IPS-20b (cell line): ENCODE measurements at regions not wholly inside any gene's neighbourhood (a gene's known extent, or its start where the extent isn't known, plus 50 kb on each side); places are given as distances from the start of the nearest gene placed in this dataset.

ENCODE experiments used
- H3K27ac ChIP-seq: one replicate; pipeline ENCODE4 v1.5.1; 2013; ENCODE audit warnings: low read length
- H3K27me3 ChIP-seq: 2 replicates; pipeline ENCODE4 v1.6.1; 2013; ENCODE audit warnings: mild to moderate bottlenecking, low read length, inconsistent platforms; ENCODE audit not compliant: insufficient read depth
- H3K36me3 ChIP-seq: 2 replicates; pipeline ENCODE4 v1.6.1; 2013; ENCODE audit warnings: low read depth, mild to moderate bottlenecking, inconsistent platforms, low read length, moderate library complexity; ENCODE audit not compliant: insufficient read depth
- H3K4me1 ChIP-seq: 2 replicates; pipeline ENCODE4 v1.6.1; 2013; ENCODE audit warnings: mild to moderate bottlenecking, control low read depth, inconsistent platforms, low read length, moderate library complexity; ENCODE audit not compliant: insufficient read depth
- H3K4me3 ChIP-seq: 2 replicates; pipeline ENCODE4 v1.5.1; 2013; ENCODE audit warnings: mild to moderate bottlenecking, low read length, inconsistent platforms
- H3K9ac ChIP-seq: 2 replicates; pipeline ENCODE4 v1.6.1; 2013; ENCODE audit warnings: low read depth, mild to moderate bottlenecking, inconsistent platforms, low read length, moderate library complexity
- H3K9me3 ChIP-seq: 2 replicates; pipeline ENCODE4 v1.6.1; 2013; ENCODE audit warnings: mild to moderate bottlenecking, low read depth, low read length, inconsistent platforms; ENCODE audit not compliant: insufficient read depth

DNA sequence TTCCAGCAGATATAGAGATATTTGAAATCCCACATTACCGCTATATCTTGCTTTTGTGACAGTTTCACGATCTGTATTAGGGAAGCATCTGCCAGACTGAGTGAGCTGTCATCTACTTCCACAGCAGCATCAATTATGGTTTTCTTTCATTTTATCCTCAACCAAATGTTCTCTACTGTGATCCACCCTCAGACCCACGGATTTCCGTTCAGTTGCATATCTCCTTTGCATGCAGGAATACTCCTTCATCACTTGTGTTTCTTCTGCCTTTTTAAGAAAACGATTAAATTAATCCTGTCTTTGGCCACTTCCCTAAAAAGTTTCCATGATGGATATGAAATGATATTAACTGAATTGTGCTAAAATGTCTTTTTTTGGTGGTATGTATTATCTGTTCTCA lies 262.1 kb upstream of the ADGRB3 start:
- H3K27ac ChIP-seq, result no peak overlapping the region

DNA sequence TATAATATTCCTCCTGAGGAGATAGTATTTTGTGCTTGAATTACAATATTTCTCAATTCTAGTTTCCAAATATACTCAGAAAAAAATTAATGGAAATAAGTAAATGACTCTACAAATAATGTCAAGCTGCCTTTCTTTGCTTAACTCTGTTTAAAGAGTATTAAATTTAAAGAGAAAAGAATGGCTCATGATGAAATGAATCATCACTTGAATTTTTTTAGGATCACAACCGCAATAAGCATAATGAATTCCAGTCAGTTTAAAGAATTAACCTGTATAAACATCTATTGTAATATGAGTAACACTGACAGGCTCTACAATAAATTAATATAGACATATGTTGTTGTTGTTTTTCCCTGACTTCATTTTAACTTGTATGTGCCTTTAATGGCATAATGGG lies 266.2 kb upstream of the ADGRB3 start:
- Histone ChIP-seq H3K9me3 (no peaks in the 10 kb centered on the region), H3K27ac (no peak overlapping the region), H3K36me3 (no peaks in the 10 kb centered on the region), H3K4me1 (no peaks in the 10 kb centered on the region), H3K9ac (no peak overlapping the region), H3K27me3 (no peaks in the 10 kb centered on the region), H3K4me3 (no peak overlapping the region)

More for the DNA sequence above, 262.1 kb upstream of the ADGRB3 start:
- Histone ChIP-seq H3K9me3 (no peaks in the 10 kb centered on the region), H3K27me3 (no peaks in the 10 kb centered on the region), H3K4me3 (no peak overlapping the region), H3K9ac (no peak overlapping the region), H3K4me1 (no peaks in the 10 kb centered on the region), H3K36me3 (no peaks in the 10 kb centered on the region)

DNA sequence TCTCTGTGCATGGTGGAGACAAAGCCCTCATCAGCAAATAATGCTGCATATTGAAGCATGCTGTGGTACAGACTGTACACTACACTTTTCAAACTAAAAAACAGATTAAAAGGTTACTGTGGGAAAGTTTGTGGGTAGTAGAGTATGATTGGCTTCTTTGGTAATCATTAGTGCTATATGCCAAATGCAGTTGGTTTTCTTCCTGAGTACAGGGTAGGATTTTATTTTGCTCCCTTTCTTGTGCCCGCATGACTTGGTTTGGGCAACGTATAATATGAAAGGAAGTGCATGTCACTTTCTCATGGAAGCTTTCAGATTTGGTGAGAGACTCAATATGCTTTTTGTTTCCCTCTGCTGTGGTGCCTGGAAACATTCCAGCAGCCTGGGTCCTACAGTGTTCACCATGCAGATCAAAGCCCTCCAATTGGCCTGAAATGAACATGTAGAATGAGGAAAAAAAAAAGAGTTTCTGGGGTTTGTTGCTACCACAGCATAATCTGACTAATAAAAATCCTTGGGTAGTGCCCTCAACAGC lies 270.7 kb upstream of the ADGRB3 start:
- H3K27me3 ChIP-seq, result no peaks in the 10 kb centered on the region
- peaks cover 1% of the 10 kb centered on the region; the same call in 1 of the 2 replicates for H3K9me3 ChIP-seq
- H3K9ac ChIP-seq, result no peak overlapping the region
- no peaks in the 10 kb centered on the region for H3K4me1 ChIP-seq
- H3K36me3 ChIP-seq, result no peaks in the 10 kb centered on the region
- no peak overlapping the region for H3K27ac ChIP-seq
- H3K4me3 ChIP-seq, result no peak overlapping the region

DNA sequence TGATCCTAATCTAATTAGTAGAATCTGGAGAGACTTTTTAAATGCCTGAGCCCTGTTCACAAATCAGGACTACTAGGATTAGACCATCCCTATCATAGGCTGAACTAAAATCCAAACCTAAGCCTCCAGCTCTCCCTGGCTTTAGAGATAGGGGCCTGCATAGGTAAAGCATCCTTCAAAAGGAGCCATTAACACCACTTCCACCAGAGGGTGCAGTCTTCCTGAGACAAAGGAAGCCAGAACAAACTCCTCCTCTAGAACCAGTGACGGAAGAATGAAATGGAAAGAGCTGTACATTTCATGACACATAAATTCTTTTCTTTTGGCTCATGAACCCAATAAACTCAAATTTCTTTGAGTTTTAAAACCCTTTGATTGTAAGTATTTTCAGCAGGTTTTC lies 291.2 kb upstream of the ADGRB3 start:
- Histone ChIP-seq H3K27me3 (no peaks in the 10 kb centered on the region), H3K4me3 (no peak overlapping the region), H3K36me3 (no peaks in the 10 kb centered on the region)

DNA sequence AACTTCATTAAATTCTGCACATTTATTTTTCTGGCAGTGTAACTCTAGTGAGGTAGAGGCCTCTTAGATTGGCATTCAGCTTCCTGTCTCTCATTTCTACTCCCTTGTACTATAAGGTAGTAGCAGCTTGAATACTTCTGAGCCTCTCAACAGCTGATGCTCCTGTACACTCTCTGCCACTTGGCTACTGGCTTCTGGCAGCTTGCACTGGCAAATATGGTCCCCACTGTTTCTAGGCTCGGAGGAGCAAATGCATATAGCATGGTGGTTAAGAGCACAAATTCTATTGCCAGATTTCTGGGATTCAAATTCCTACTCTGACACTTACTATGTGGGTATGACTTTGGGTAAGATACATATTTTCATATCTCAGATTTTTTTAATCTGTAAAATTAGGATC lies 292.8 kb upstream of the ADGRB3 start:
- H3K9ac ChIP-seq, result no peak overlapping the region
- H3K36me3 ChIP-seq, result no peaks in the 10 kb centered on the region

More for the DNA sequence above, 291.2 kb upstream of the ADGRB3 start:
- no peaks in the 10 kb centered on the region for H3K4me1 ChIP-seq
- no peak overlapping the region for H3K9ac ChIP-seq
- H3K27ac ChIP-seq, result no peak overlapping the region
- no peaks in the 10 kb centered on the region for H3K9me3 ChIP-seq

DNA sequence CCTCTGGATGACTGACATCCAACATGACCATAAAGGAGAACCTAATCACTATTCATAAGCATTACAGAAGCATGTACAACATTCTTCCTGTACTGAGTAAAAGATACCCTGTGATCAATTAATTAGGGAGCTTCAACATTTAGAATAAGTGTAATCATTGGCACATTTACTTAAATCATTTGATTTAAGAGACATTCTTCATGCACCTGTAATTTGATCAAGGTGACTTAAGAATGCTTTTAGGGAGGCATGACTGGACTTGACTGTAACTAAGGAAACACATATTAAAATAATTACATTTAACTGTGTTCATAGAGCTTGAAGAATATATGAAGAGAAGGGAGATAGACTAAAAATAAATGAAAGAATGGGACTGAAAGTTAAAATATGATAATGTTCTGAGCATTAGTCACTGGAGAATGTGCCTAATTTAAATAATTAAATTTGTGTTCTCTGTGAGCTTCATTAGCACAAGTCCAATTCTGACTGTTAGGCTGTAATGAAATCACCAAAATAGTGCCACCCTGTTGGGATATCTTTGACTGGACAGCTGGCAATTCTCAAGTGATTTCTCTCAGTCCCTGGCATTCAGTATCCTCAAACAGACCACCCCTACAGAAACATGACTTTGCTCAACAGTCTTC lies 295.5 kb upstream of the ADGRB3 start:
- no peaks in the 10 kb centered on the region for H3K9me3 ChIP-seq
- H3K36me3 ChIP-seq, result no peaks in the 10 kb centered on the region
- H3K9ac ChIP-seq, result no peak overlapping the region
- no peaks in the 10 kb centered on the region for H3K4me1 ChIP-seq
- no peaks in the 10 kb centered on the region for H3K27me3 ChIP-seq
- no peak overlapping the region for H3K4me3 ChIP-seq
- H3K27ac ChIP-seq, result no peak overlapping the region

More for the DNA sequence above, 292.8 kb upstream of the ADGRB3 start:
- Histone ChIP-seq H3K4me3 (no peak overlapping the region), H3K27ac (no peak overlapping the region), H3K9me3 (no peaks in the 10 kb centered on the region), H3K27me3 (no peaks in the 10 kb centered on the region), H3K4me1 (no peaks in the 10 kb centered on the region)

DNA sequence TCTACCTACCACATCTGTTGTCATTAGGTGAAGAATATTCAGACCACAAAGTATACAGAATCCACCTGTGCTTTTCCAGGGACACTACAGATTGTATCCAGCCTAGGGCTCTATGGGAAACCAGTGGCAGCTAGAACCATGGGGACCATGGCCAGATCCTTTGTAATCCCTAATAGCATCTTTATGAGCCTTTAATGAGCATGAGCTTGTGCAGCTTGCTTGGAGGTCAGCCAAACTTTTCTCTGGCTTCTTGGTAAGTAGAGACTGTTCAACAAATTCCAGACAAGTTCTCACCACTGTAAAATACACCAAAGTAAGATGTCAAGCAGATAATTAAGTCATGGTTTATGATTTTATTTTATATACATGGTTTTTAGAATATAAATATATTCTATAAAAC lies 301.6 kb upstream of the ADGRB3 start:
- no peak overlapping the region for H3K27ac ChIP-seq
- no peaks in the 10 kb centered on the region for H3K9me3 ChIP-seq
- H3K9ac ChIP-seq, result no peak overlapping the region
- no peaks in the 10 kb centered on the region for H3K36me3 ChIP-seq
- H3K27me3 ChIP-seq, result no peaks in the 10 kb centered on the region
- no peak overlapping the region for H3K4me3 ChIP-seq
- no peaks in the 10 kb centered on the region for H3K4me1 ChIP-seq

DNA sequence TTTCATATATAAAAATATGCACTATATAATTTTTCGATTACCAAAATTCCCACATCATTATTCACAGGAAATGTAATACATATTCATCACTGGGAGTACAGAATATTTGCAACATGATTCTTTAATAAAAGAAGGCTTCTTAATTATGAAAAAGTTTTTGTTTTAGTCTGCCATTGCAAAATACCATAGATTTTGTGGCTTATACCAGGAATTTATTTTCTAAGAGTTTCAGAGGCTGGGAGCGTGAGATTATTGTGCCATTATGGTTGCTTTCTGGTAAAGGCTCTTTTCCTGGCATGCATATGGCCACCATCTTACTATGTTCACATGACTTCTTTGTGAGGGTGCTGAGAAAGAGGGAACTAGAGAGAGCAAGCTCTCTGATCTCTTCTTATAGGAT lies 306.9 kb upstream of the ADGRB3 start:
- H3K9me3 ChIP-seq, result no peaks in the 10 kb centered on the region
- no peaks in the 10 kb centered on the region for H3K4me1 ChIP-seq
- no peak overlapping the region for H3K9ac ChIP-seq
- no peak overlapping the region for H3K4me3 ChIP-seq
- no peaks in the 10 kb centered on the region for H3K36me3 ChIP-seq
- no peaks in the 10 kb centered on the region for H3K27me3 ChIP-seq
- no peak overlapping the region for H3K27ac ChIP-seq

DNA sequence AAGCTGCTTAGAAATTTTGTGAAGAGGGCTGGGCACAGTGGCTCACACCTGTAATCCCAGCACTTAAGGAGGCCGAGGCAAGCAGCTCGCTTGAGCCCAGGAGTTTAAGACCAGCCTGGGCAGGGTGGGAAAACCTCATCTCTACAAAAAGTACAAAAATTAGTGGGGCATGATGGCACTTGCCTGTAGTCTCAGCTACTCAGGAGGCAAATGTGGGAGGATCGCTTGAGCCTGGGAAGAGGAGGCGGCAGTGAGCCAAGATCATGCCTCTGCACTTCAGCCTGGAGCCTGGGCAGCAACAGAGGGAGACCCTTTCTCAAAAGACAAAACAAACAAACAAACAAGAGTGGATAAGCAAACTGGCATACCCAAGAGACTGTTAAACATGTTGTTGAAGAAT lies 308.3 kb upstream of the ADGRB3 start:
- no peaks in the 10 kb centered on the region for H3K36me3 ChIP-seq
- no peak overlapping the region for H3K4me3 ChIP-seq
- no peaks in the 10 kb centered on the region for H3K27me3 ChIP-seq
- H3K27ac ChIP-seq, result no peak overlapping the region
- no peaks in the 10 kb centered on the region for H3K9me3 ChIP-seq
- H3K4me1 ChIP-seq, result no peaks in the 10 kb centered on the region
- no peak overlapping the region for H3K9ac ChIP-seq

DNA sequence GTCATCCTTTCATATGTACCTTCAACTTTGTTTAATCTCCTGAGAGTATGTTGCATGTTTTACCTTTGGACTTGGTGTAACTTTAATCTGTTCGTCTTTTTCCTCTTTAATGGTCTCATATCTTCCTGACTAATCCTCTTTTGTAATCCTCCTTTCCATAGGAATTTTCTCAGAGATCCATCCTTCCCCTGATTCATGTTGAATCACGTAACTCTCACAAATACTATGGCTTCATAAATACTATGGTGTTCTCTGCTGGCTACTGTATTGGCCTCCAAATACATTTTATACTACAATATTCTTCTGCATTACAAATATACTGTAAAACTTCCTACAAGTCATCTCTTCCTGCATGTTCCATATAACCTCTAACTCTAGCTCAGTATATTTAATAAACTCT lies 317.7 kb upstream of the ADGRB3 start:
- H3K27me3 ChIP-seq, result no peaks in the 10 kb centered on the region
- no peaks in the 10 kb centered on the region for H3K4me1 ChIP-seq
- no peaks in the 10 kb centered on the region for H3K9me3 ChIP-seq
- H3K27ac ChIP-seq, result no peak overlapping the region
- H3K36me3 ChIP-seq, result no peaks in the 10 kb centered on the region
- H3K4me3 ChIP-seq, result no peak overlapping the region
- no peak overlapping the region for H3K9ac ChIP-seq

DNA sequence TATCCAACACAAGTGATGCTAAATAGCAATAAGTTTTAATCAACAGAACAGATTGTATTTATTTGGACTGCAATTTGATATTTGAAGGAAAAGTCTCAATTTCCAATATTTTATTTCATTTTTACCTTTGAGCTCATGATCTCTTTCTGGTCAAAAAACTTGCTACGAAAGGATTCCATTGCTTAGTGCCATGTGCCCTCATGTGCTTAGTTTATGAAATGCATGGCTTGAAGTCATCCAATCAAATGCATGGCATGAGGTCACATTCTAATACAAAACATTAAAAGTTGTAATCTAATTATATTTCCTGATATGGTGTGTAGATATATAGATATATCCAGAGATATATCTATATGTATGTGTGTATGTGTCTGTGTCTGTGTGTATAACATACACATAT lies 321.2 kb upstream of the ADGRB3 start:
- Histone ChIP-seq H3K27ac (no peak overlapping the region), H3K4me3 (no peak overlapping the region), H3K4me1 (no peaks in the 10 kb centered on the region), H3K27me3 (no peaks in the 10 kb centered on the region), H3K9ac (no peak overlapping the region), H3K36me3 (no peaks in the 10 kb centered on the region), H3K9me3 (no peaks in the 10 kb centered on the region)

DNA sequence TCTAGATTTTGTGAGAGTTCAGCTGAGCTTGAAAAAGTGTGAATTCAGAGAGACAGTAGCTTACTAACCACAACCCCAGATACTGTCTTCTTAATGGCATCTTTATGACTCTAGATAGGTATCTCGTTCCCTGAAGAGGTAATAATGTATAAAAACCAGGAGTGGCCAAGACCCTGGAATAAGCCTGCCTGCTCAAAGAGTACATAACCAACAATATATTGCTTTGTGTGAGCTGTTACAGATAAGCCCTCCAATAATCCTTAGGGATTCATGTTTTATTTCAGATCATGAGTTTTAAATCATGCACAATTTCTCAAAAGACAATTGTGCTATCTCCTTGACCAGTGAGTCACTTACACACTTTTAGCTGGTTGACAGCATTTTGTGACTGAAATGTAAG lies 327.8 kb upstream of the ADGRB3 start:
- no peak overlapping the region for H3K27ac ChIP-seq
- H3K9me3 ChIP-seq, result no peaks in the 10 kb centered on the region
- H3K27me3 ChIP-seq, result no peaks in the 10 kb centered on the region
- no peaks in the 10 kb centered on the region for H3K4me1 ChIP-seq
- H3K36me3 ChIP-seq, result no peaks in the 10 kb centered on the region
- no peak overlapping the region for H3K4me3 ChIP-seq
- H3K9ac ChIP-seq, result no peak overlapping the region
